K562 (cell line): ENCODE measurements at regions not wholly inside any gene's neighbourhood (a gene's known extent, or its start where the extent isn't known, plus 50 kb on each side); places are given as distances from the start of the nearest gene placed in this dataset.

Experiments used
- ARHGAP35 ChIP-seq: fragments of 450-650 bp; IDR thresholded peaks from 2 replicates; pipeline ENCODE4 v1.6.1; 2018; ENCODE audit not compliant: partially characterized antibody
- ARID3A ChIP-seq: IDR thresholded peaks from 2 replicates; pipeline ENCODE4 v1.6.1; 2012; ENCODE audit warnings: low read depth, low read length, improper control_type of control experiment, borderline replicate concordance
- ARNT ChIP-seq, 2 experiments: fragments of 450-650 bp; IDR thresholded peaks; 2 replicates each; pipeline ENCODE4 v1.6.1; 2016; ENCODE audit warnings: mild to moderate bottlenecking in 1 of 2
- BDP1 ChIP-seq: IDR thresholded peaks from 3 replicates; pipeline ENCODE4 v1.6.1; 2011; ENCODE audit not compliant: insufficient read length, insufficient read depth
- DDX20 ChIP-seq: fragments of 450-650 bp; IDR thresholded peaks from 2 replicates; pipeline ENCODE4 v1.6.1; 2016; ENCODE audit warnings: missing genetic modification characterization, low read depth, mild to moderate bottlenecking, missing compliant biosample characterization, moderate library complexity
- DPF2 ChIP-seq: fragments of 450-650 bp; IDR thresholded peaks from 2 replicates; pipeline ENCODE4 v1.6.1; 2016
- FOXJ2 ChIP-seq: fragments of 200-800 bp; sonication (Bioruptor generic); IDR thresholded peaks from 2 replicates; pipeline ENCODE4 v1.6.1; 2016; ENCODE audit warnings: missing genetic modification characterization, missing compliant biosample characterization
- GATAD2A ChIP-seq: fragments of 450-650 bp; IDR thresholded peaks from 2 replicates; pipeline ENCODE4 v1.6.1; 2017
- HNRNPLL ChIP-seq: fragments of 200-400 bp; formaldehyde crosslinking; IDR thresholded peaks from 2 replicates; pipeline ENCODE4 v1.6.1; 2017; ENCODE audit warnings: low read length, low read depth, mild to moderate bottlenecking; ENCODE audit not compliant: poor library complexity, severe bottlenecking
- KDM4B ChIP-seq, 2 experiments: fragments of 450-650 bp in 1 of 2; sonication (generic) in 1 of 2; IDR thresholded peaks; 2 replicates each; pipeline ENCODE4 v1.6.1; 2016 to 2017; ENCODE audit warnings: borderline replicate concordance in 2 of 2, antibody characterized with exemption in 1 of 2, low read depth in 1 of 2, mild to moderate bottlenecking in 1 of 2
- MCM3 ChIP-seq: fragments of 450-650 bp; IDR thresholded peaks from 2 replicates; pipeline ENCODE4 v1.6.1; 2016
- MYNN ChIP-seq, 2 experiments: sonication (generic); formaldehyde crosslinking in 1 of 2; IDR thresholded peaks; 2 replicates each; pipeline versions ENCODE4 v1.5.0 to v1.6.1; 2016 to 2020; ENCODE audit warnings: antibody characterized with exemption in 1 of 2, missing genetic modification reagents in 1 of 2
- STAT5A ChIP-seq: IDR thresholded peaks from 2 replicates; pipeline ENCODE4 v1.6.1; 2012; ENCODE audit warnings: low read length, inconsistent platforms, borderline replicate concordance
- TRIM24 ChIP-seq, 2 experiments: fragments of 450-650 bp; IDR thresholded peaks; 2 replicates each; pipeline ENCODE4 v1.6.1; 2016
- ZBTB26 ChIP-seq: fragments of 450-650 bp; formaldehyde crosslinking; IDR thresholded peaks from 2 replicates; pipeline ENCODE4 v1.4.0; 2022; ENCODE audit warnings: missing genetic modification characterization
- ZBTB40 ChIP-seq, 2 experiments: fragments of 450-650 bp in 1 of 2; sonication (generic) in 1 of 2; formaldehyde crosslinking in 1 of 2; IDR thresholded peaks; 2 replicates each; pipeline versions ENCODE4 v1.7.1 to v1.9.0; 2016 to 2022; ENCODE audit warnings: inconsistent platforms in 1 of 2, mild to moderate bottlenecking in 1 of 2, missing genetic modification reagents in 1 of 2
- ZNF232 ChIP-seq: sonication (generic); formaldehyde crosslinking; IDR thresholded peaks from 2 replicates; pipeline ENCODE4 v1.8.0; 2022; ENCODE audit warnings: mild to moderate bottlenecking, missing genetic modification reagents
- ZNF57 ChIP-seq: fragments of 450-650 bp; formaldehyde crosslinking; IDR thresholded peaks from 2 replicates; pipeline ENCODE4 v1.4.0; 2020; ENCODE audit warnings: mild to moderate bottlenecking, moderate library complexity

- TF ChIP-seq ZBTB40 (IDR thresholded peaks at IDR 0.05) = peak; percentile 27; the same call in 1 of the 2 replicates
- TF ChIP-seq ZBTB40 (CRISPR knock-in tag; IDR thresholded peaks at IDR 0.05) = no peak
- no peak for TF ChIP-seq FOXJ2
- 0 out of 2 replicates have a peak, but pooled peaks have one; percentile 41 for TF ChIP-seq ARID3A
- TF ChIP-seq ZNF232 (CRISPR knock-in tag) = no peak
- TF ChIP-seq DDX20 = no peak
- TF ChIP-seq HNRNPLL = no peak
- peak; percentile 91 for TF ChIP-seq DPF2
- TF ChIP-seq ARHGAP35 = no peak
- TF ChIP-seq ZBTB26 (CRISPR knock-in tag) = no peak
- TF ChIP-seq GATAD2A = peak; percentile 73; the same call in 1 of the 2 replicates
- TF ChIP-seq STAT5A = no peak
- TF ChIP-seq MCM3 = no peak
- 0 out of 4 replicates have a peak, but pooled peaks of 1 of the 2 experiments have one; percentile 42 for TF ChIP-seq TRIM24 (IDR thresholded peaks at IDR 0.05)
- no peak for TF ChIP-seq ZNF57 (CRISPR knock-in tag)
- no peak for TF ChIP-seq BDP1
- TF ChIP-seq MYNN (IDR thresholded peaks at IDR 0.05) = no peak
- no peak for TF ChIP-seq MYNN (CRISPR knock-in tag; IDR thresholded peaks at IDR 0.05)
- TF ChIP-seq ARNT (IDR thresholded peaks at IDR 0.05) = 0 out of 4 replicates have a peak, but pooled peaks of 1 of the 2 experiments have one; percentile 41
- no peak for TF ChIP-seq KDM4B (IDR thresholded peaks at IDR 0.05; ENCODE audit: borderline replicate concordance in 2 of 2, low read depth in 1 of 2)
Observed at GRCh38 chr12:23423097-23423687, 526.3 kb downstream of the SOX5 start (continued).
